Stimulated activated CD8-positive, alpha-beta memory T cell treated with anti-CD3 and anti-CD28 coated beads, Interleukin-7, amount 100 ng/mL, for 4 hours (primary cell): ENCODE measurements at regions not wholly inside any gene's neighbourhood (a gene's known extent, or its start where the extent isn't known, plus 50 kb on each side); places are given as distances from the start of the nearest gene placed in this dataset.
"Not testable (repeated sequence)": the region's sequence is repeated elsewhere in the genome, so short reads cannot be mapped to it uniquely, and the experiment has no call there.

Experiments
- DNase-seq, 2 donors: peaks; one replicate each; pipeline ENCODE4 v3.0.0-alpha.2; 2020; ENCODE audit warnings: low read depth in 2 of 2

DNA sequence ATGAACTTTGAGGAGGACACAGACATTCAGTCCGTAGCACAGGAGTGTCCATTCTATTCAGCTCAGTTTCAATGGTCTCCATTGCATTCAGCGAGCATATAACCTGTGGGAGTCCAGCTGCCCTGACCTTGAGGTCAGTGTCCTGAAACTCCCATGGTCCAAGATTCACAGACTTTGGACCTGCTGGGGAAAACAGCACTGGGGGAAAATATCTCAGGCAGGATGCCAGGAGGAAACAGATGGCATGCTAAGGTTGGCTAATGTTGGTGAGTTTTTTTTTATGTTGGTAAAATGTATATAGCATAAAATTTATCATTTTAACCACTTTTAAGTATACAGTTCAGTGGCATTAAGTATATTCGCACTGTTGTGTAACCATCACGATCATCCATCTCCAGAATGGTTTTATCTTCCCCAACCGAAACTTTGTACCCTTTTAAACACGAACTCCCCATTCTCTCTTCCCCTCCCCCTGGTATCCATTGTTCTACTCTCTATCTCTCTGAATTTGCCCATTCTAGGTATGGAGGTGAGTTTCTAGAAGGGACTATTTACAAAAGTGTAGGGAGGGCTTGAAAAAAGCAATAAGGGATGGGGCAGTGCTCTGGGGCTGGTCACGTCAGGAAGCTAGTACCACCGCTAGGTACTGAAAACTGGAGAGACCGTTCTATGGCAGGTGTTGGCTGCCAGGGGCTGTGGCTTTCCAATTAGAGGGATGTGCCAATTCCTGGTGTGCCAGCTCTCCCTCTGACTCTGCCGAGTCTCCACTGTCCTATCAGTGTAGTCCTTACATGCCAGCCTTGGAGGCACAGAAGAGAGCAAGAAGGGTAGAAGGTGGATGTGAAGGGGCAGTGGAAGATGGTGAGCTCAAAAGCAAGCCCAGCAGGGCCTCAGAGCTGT, 85.3 kb downstream of the FOXD2 start:
- no peak for DNase-seq

GRCh38 chr1:47523835-47524215, 86.0 kb downstream of the FOXD2 start:
- DNase-seq, result no peak

DNA sequence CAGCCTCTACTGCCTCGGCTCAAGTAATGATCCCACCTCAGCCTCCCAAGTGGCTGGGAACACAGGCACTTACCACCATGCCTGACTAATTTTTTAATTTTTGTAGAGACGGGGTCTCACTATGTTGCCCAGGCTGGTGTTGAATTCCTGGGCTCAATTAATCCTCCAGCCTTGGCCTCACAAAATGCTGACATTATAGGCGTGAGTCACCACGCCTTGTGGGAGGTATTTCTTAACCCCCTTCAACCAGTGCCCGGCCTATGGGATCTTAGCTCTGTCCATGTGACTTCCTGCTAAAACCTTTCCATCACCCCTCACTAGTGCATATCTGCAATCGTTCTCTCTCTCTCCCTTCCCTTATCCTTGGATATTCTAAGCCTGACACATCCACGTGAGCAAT, 86.4 kb downstream of the FOXD2 start:
- no peak for DNase-seq

DNA sequence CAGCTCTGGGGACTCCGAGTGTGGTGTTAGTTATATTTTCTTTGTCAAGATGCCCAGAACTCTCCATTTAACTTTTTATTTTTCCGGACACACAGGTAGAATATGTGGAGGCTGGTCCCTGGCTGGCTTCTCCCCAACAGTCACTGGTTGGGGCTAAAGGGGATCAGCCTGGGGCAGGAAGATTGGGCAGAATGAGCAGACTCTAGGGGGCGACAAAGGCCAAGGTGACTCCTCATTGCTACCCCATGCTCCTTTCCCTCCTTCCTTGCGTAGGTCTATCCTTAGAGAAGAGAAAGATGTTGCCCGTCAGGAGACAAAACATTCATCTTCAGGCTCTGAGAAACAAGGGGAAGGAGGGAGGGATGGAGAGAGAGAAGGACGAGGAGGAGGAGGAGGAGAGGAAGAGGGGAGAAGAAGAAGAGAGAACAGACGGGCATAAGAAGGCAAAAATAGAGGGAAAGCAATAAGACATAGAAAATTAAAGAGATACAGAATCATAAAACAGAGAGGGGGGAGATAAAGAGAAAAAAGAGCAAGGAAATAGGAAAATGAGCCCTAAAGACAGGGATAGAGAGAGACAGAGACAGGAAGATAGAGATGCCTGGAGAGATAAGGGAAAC, 89.9 kb downstream of the FOXD2 start:
- no peak for DNase-seq

DNA sequence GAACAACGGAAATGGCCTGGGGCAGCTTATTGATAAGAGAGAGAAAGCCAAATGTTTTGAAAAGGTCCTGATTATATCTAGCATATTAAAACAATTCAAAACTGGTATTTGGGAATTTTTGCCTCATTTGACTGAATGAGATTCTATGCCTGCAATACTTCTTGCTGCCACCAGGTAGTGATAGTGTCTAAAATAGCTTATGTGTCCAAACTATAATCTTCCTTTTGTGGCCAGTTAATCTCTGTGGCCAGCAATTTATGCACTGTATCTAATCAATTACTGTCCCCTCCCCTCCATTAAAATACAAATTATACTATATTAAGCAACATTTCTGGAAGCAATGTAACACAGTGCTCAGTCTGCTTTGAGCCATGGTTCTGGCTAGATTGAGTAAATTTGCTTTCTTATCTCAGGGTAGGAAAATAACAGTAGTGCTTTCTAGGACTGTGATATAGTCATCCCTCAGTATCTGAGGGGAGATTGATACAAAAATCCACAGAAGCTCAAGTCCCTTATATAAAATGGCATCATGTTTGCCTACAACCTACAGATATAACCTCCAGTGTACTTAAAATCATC, 91.8 kb downstream of the FOXD2 start:
- DNase-seq, result no peak

DNA sequence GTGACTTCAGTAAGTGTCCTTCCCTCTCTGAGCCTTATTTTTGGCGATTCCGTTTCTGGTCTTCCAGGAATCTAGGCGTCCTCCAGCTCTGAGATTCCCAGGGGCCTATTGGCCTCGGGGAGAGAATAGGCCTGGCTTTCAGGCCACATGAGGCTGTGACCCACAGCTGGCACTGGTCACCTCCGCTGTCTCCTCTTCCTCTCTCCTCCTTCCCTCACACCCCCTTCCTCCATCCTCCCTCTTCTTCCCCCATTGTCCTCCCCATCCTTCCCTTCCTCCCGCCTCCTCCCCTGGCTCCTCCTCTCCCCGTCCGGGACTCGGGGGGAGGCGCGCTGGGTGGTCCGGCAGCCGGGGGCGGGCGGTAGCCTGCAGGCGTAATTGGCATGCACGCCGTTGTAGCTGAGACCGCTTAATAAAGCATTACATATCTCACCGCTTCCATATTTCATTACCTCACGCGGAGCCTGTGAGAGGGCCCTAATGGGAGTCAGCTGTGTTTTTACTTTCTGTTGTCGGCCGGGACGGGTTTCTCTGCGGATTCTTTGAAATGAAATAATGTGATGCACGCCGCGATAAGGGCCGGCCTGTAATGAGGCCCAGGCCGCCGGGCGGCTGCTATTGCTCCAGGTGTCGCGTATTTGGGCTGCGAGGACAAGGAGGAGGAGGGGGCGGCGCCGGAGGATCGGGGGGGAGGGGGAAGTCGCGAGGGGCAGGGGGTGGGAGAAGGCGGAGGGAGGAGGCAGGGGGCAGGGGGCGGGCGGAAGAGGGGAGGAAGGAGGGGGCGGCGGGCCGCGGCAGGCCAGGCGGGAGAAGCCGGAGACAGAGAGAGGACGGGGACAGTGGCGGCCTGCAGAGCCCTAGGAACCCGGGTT, 95.3 kb downstream of the FOXD2 start:
- DNase-seq, result no peak

DNA sequence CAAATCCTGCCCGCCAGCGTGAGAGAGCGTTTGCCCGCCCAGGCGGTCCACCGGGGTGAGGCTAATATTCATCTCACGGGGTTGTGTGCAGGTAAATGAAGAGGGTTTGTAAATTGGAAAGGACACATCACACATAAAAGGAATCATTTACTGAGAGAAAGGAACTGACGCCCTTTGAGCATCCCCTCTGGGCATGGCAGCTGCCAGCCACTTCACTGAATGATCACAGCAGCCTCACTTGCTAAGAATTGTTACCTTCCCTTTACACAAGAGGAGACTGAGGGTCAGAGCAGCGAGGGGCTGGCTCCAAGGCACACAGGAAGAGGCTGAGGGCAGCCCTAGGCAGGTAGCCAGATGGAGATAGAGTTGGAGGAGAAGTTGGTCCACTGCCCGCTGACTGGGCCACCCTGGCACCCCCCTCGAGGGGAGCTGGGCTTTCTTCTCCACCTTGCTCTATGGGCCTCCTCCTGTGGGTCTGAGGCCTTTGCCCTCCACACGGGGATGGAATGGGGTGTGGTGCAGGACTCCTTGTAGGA, 96.0 kb downstream of the FOXD2 start:
- DNase-seq, result no peak

GRCh38 chr1:47534436-47534835, 96.6 kb downstream of the FOXD2 start:
- no peak for DNase-seq

DNA sequence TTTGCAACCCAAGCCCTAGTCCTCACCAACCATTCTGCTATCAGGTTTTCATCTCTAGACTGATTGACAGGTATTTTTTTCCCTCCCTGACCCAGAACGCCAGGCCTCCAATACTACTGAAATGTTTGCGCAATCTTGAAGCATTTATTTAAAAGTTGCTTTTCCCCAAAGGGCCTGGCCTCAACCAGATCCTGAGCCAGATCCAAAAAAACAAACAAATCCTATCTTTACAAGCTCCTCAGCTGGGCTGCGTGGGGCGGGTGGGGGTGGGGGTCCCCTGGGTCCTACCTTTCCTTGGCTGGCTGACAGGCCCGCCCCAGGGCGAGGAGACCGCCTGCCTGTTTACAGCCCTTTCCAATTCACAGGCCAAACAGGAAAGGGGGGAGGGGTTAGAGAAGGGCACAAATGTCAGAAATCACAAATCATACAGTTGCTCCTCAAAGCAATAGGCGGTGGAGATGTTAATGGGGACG, 98.8 kb downstream of the FOXD2 start:
- DNase-seq, result no peak

- DNase-seq, result no peak
Observed at GRCh38 chr1:47537268-47537667, 99.4 kb downstream of the FOXD2 start.

DNA sequence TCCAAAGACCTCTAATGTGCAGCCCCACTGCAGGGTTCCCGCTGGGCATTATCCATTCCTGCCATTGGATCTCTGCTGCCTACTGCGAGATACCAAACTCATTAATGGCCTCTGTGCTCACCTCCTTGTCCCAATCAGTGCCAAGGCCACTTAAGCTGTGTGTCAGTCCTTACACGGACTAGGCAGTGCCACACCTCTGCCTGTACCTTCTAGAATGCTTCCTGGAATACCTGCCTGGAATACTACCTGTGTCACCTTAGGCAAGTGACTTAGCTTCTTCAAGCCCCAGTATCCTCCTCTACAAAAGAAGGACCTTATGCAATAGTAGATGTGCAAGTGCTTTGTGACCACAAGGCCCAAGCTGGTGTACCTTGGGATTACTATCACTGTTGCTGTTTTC, 100.1 kb downstream of the FOXD2 start:
- no peak for DNase-seq

DNA sequence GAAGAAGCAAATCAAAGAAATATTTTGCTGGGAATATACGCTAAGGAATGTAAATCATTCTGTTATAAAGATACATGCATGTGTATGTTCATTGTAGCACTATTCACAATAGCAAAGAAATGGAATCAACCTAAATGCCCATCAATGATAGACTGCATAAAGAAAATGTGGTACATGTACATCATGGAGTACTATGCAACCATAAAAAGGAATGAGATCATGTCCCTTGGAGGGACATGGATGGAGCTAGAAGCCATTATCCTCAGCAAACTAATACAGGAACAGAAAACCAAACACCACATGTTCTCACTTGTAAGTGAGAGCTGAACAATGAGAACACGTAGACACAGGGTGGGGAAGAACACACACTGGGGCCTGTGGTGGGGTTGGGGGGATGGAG, 100.7 kb downstream of the FOXD2 start:
- not testable (repeated sequence) for DNase-seq

GRCh38 chr1:47541705-47542104, 103.9 kb downstream of the FOXD2 start:
- not testable (repeated sequence) for DNase-seq

DNA sequence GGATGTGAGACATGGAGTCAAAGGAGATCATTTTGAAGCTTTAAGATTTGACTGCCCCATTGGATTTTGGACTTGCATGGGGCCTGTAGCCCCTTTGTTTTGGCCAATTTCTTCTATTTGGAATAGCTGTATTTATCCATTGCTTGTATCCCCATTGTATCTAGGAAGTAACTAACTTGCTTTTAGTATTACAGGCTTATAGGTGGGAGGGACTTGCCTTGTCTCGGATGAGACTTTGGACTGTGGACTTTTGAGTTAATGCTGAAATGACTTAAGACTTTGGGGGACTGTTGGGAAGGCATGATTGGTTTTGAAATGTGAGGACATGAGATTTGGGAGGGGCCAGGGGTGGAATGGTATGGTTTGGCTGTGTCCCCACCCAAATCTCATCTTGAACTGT, 105.2 kb downstream of the FOXD2 start:
- not testable (repeated sequence) for DNase-seq

DNA sequence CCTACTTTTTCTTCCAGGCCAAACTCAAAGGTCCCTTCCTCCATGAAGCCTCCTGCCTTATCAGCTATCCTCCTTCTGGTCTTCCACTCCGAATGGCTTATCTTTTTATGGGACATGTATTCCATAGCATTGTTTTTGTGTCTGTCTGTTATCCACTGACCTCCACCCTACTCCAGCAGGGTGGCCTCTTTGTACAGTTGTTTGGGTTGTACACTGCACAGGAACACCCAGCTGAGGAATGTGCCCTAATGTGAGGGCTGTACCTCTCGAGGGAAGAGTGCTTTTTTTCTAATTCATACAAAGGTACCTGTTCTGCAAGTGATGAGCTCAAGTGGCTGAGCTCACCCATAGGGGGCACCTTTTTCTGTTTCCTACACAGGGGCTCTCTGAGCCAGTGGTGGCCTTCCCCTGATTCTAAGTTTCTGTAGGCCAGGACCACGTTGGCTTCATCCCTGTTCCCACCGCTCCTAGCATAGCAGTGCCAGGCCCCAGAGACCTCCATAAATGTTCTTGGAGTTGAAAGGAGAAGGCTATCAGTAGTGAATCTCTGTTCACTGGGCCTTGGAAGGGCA, 108.2 kb downstream of the FOXD2 start:
- DNase-seq, result no peak

- no peak for DNase-seq
Observed at GRCh38 chr1:47547753-47548573, 110.1 kb downstream of the FOXD2 start.

GRCh38 chr1:47548637-47549036, 110.8 kb downstream of the FOXD2 start:
- DNase-seq, result no peak

- no peak for DNase-seq
Observed at GRCh38 chr1:47549532-47549931, 111.7 kb downstream of the FOXD2 start.

- no peak for DNase-seq
Observed at GRCh38 chr1:47550929-47551328, 113.1 kb downstream of the FOXD2 start.

- DNase-seq, result no peak
Observed at GRCh38 chr1:47551971-47552528, 114.2 kb downstream of the FOXD2 start.
